ENCODE measurements at regions not wholly inside any gene's neighbourhood (a gene's known extent, or its start where the extent isn't known, plus 50 kb on each side); places are given as distances from the start of the nearest gene placed in this dataset.

DNA sequence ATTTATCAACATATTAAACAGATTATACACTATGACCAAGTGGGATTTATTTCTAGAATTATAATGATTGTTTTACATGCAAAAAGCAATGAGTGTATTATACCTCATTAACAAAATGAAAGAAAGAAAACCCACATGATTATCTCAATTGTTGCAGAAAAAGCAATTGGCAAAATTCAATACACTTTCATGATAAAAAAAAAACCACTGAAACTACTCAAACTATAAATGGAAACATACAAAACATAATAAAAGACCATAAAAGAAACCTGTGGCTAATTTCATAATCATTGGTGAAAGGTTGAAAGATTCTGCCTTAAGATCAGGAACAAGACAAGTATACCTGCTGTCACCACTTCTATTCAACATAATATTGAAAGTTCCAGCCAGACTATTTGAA, 325.9 kb downstream of the AKAIN1 start:
- no peak overlapping the region for H3K27ac ChIP-seq
- no peak for TF ChIP-seq ZFX (IDR thresholded peaks at IDR 0.05)
- TF ChIP-seq, protein P1, sequence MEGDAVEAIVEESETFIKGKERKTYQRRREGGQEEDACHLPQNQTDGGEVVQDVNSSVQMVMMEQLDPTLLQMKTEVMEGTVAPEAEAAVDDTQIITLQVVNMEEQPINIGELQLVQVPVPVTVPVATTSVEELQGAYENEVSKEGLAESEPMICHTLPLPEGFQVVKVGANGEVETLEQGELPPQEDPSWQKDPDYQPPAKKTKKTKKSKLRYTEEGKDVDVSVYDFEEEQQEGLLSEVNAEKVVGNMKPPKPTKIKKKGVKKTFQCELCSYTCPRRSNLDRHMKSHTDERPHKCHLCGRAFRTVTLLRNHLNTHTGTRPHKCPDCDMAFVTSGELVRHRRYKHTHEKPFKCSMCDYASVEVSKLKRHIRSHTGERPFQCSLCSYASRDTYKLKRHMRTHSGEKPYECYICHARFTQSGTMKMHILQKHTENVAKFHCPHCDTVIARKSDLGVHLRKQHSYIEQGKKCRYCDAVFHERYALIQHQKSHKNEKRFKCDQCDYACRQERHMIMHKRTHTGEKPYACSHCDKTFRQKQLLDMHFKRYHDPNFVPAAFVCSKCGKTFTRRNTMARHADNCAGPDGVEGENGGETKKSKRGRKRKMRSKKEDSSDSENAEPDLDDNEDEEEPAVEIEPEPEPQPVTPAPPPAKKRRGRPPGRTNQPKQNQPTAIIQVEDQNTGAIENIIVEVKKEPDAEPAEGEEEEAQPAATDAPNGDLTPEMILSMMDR (conservative IDR thresholded peaks at IDR 0.05), result no peak

DNA sequence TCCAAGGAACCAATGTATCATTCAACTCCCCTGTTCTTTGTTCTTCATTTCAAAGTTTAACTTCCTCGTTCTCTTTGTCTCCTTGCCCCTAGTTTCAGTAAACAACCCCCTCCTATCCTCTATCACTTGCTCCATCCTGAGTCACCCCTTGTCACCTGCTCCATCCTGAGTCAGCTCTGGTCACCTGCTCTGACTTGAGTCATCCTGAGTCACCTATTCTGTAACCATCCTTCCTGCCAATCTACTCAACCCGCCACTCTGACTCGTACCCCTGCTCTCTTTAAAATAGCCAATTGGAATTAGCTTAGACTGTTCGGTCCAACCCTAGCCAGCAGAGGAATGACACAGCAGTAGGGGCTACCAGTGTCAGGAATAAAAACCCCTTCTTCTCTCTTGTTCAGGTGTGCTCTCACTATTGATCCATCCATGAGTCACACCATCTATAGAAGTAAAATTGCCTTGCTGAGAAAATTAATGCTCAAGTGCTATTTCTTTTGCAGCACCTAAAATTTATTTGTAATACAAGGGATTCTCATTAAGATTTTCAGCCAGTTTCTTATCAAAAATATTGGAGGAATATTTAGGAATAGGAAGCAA, 326.8 kb downstream of the AKAIN1 start:
- TF ChIP-seq ZFX (IDR thresholded peaks at IDR 0.05), result no peak
- TF ChIP-seq, protein P1 (conservative IDR thresholded peaks at IDR 0.05), result no peak
- H3K27ac ChIP-seq, result no peak overlapping the region

DNA sequence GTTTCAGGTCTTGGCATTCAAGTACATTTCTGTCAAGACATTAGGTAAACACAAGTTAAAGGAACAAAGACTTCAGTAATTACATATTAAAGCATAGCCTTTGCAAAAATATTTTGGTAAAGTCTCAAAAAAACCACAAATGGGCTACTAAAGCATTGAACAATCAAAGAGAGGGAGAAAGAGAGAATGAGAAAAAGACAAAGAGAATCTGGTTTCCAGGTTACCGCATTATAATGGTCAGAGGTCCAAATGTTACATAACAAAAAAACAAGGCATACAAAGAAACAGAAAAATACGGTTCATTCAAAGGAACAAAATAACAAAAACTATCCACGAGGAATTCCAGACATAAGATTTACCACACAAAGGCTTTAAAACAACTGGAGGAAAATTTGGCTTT, 327.9 kb downstream of the AKAIN1 start:
- no peak overlapping the region for H3K27ac ChIP-seq
- TF ChIP-seq, protein P1 (conservative IDR thresholded peaks at IDR 0.05), result no peak
- TF ChIP-seq ZFX (IDR thresholded peaks at IDR 0.05), result no peak

DNA sequence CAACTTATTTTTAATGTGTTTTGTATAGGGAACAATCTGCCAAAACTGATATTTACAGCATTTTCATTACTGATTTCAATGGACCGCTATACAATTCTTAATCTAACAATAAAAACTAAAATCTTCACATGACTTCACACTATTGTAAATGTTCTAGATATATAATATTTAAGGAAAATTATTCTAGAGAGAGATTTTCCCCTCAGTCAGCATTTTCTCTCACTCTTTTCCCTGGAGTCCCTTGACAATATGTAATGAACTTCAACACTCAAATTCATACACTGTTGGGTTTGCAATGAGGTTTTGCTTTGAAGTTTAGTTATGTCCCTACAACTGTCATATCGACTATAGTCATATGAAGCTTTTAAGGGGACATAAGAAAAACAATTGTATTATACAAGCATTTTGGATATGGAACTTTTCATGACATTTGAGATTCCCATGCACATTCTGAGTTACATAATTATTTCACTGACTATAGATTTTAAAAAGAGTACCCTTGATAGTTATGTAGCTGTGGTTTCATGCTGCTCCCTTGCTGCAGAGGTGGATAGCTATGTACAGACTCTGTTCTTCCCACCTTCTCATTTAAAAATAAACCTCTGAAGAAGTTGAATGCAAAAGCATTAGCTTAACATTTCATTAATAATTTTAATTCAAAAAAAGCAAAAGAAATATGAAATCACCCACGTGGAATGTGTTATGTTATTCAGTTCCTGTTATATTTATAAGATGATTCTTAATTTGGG, 338.5 kb downstream of the AKAIN1 start:
- no peak overlapping the region for H3K27ac ChIP-seq
- TF ChIP-seq, protein P1 (conservative IDR thresholded peaks at IDR 0.05), result no peak
- TF ChIP-seq ZFX (IDR thresholded peaks at IDR 0.05), result no peak

DNA sequence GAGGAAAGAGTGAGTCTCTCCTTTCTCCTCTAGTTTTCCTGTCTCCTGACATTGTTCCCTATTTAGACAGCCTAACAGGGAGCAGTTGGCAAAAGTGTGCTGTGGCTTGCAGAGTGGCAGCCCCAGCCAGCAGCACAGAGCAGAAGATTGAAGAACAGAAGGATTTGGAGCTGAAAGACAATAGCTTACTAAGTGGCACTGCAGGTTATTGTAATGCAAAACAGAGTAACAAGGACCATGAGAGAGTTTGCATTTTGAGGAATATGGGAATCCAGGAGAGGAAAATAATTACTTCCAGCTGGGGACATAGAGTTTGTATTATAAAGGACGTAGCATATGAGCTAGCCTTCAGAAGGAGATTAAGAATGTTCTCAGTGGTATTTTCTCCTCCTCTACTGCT, 342.4 kb downstream of the AKAIN1 start:
- H3K27ac ChIP-seq, result no peak overlapping the region
- no peak for TF ChIP-seq ZFX (IDR thresholded peaks at IDR 0.05)
- TF ChIP-seq, protein P1 (conservative IDR thresholded peaks at IDR 0.05), result no peak

DNA sequence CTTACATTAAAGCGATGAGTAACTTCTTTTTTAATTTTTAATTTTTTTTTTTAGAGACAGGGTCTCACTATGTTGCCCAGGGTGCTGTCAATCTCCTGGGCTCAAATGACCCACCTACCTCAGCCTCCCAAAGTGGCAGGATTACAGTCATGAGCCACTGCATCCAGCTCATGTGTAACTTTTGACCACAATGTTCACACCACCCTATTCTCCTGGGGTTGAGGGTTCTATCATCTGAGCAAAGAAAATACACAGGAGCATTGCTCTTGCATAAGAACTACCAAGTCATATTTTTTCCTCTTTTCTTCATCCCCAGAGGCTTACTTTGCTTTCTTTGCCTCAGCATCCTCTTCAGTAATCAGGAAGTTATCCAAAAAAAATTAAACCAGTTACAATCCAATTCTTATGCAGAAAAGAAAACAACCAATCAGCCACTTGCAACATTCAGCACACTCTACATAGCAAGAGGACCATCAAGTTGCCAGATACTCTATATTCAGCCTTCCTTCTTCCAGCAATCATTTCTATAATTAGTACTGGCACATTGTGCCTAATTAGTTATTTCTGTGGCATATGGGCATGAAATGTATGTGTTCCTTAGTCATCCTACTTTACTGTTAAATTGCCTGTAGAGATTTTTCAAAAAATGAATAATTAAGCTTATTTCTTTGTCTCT, 345.6 kb downstream of the AKAIN1 start:
- H3K27ac ChIP-seq, result no peak overlapping the region
- no peak for TF ChIP-seq ZFX (IDR thresholded peaks at IDR 0.05)
- TF ChIP-seq, protein P1 (conservative IDR thresholded peaks at IDR 0.05), result no peak

DNA sequence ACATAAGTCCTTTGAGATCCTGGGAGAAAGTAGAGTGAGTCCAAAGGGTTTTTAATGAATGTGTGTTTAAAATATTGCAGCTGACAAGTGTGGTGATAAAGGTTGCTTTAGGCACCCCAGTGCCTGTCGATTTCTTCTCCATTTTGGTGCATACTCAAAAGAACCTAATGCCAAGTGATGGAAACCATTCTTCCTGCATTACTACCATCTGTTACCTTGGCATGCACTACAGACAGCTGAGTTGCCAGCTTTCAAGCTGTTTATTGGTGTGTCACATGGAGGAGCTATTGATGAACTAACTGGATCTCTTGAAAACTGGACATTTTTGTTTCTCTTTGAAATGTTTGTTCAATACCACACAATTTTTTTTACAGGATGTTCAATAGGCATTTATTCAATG, 350.0 kb downstream of the AKAIN1 start:
- H3K27ac ChIP-seq, result no peak overlapping the region
- TF ChIP-seq ZFX (IDR thresholded peaks at IDR 0.05), result no peak

Measured in C4-2B (cell line).